IMR-90 (cell line): ENCODE measurements at regions not wholly inside any gene's neighbourhood (a gene's known extent, or its start where the extent isn't known, plus 50 kb on each side); places are given as distances from the start of the nearest gene placed in this dataset.

Source experiments
- ATAC-seq: fragments of 200-7000 bp; cut with Tn5 transposase; 2 replicates; pipeline ENCODE4 v1.9.1; 2020; ENCODE audit warnings: low read depth, mild to moderate bottlenecking, moderate library complexity
- BruUV-seq: library from RNA; stranded (reverse); fragments of 400-500 nt; replicated peaks from 2 replicates; lab custom pipeline; 2021; lab: Mats Ljungman, UMichigan
- CTCF ChIA-PET: fragments of 300-600 bp; formaldehyde crosslinking; extraction: SDS; loops from one replicate; lab custom pipeline; 2021; ENCODE audit warnings: antibody characterized with exemption; lab: Yijun Ruan, JAX
- POLR2A ChIA-PET: fragments of 300-600 bp; sonication (Branson Sonifier 250); formaldehyde crosslinking; loops from one replicate; lab custom pipeline; 2022; ENCODE audit warnings: antibody characterized with exemption; ENCODE audit not compliant: unreplicated experiment; lab: Charles Lee
- DNase-seq: peaks from one replicate; pipeline ENCODE4 v3.0.0; 2013
- H2AFZ ChIP-seq: replicated peaks from 2 replicates; pipeline ENCODE3; 2013; ENCODE audit warnings: low read length, mild to moderate bottlenecking; ENCODE audit not compliant: poor library complexity
- H2AK5ac ChIP-seq: 2 replicates; pipeline ENCODE4 v1.6.1; 2013; ENCODE audit warnings: low read depth, low read length, inconsistent platforms
- H2AK9ac ChIP-seq: replicated peaks from 2 replicates; pipeline ENCODE3; 2013; ENCODE audit warnings: mild to moderate bottlenecking, low read depth, low read length, moderate library complexity; ENCODE audit not compliant: poor library complexity
- H2BK120ac ChIP-seq: 2 replicates; pipeline ENCODE4 v1.6.1; 2013; ENCODE audit warnings: low read depth, low read length, inconsistent platforms
- H2BK15ac ChIP-seq: 3 replicates; pipeline ENCODE4 v1.6.1; 2013; ENCODE audit warnings: low read depth, low read length, inconsistent platforms
- H2BK20ac ChIP-seq: 2 replicates; pipeline ENCODE4 v1.6.1; 2013; ENCODE audit warnings: low read depth, mild to moderate bottlenecking, inconsistent platforms, low read length, moderate library complexity
- H2BK5ac ChIP-seq: 2 replicates; pipeline ENCODE4 v1.6.1; 2013; ENCODE audit warnings: mild to moderate bottlenecking, low read depth, low read length, inconsistent platforms; ENCODE audit not compliant: poor library complexity, severe bottlenecking
- H3K14ac ChIP-seq: replicated peaks from 2 replicates; pipeline ENCODE4 v1.6.1; 2013; ENCODE audit warnings: low read depth, low read length, inconsistent platforms
- H3K18ac ChIP-seq: 2 replicates; pipeline ENCODE4 v1.6.1; 2013; ENCODE audit warnings: low read depth, low read length, control low read depth
- H3K23ac ChIP-seq: 2 replicates; pipeline ENCODE4 v1.6.1; 2013; ENCODE audit warnings: low read depth, low read length, inconsistent platforms
- H3K27ac ChIP-seq: 2 replicates; pipeline ENCODE4 v1.5.1; 2013; ENCODE audit warnings: mild to moderate bottlenecking, control low read depth, low read length; ENCODE audit not compliant: insufficient read depth
- H3K27me3 ChIP-seq: 2 replicates; pipeline ENCODE4 v1.6.1; 2013; ENCODE audit warnings: low read length; ENCODE audit not compliant: control insufficient read depth, insufficient read depth
- H3K36me3 ChIP-seq: 2 replicates; pipeline ENCODE4 v1.6.1; 2013; ENCODE audit warnings: low read length, mixed read lengths; ENCODE audit not compliant: control insufficient read depth, insufficient read depth
- H3K4ac ChIP-seq: 2 replicates; pipeline ENCODE4 v1.6.1; 2013; ENCODE audit warnings: low read depth, low read length, inconsistent platforms
- H3K4me1 ChIP-seq: 2 replicates; pipeline ENCODE4 v1.6.1; 2013; ENCODE audit warnings: low read length, mixed read lengths; ENCODE audit not compliant: control insufficient read depth, insufficient read depth
- H3K4me2 ChIP-seq: 2 replicates; pipeline ENCODE4 v1.6.1; 2013; ENCODE audit warnings: low read depth, mild to moderate bottlenecking, control low read depth, low read length, moderate library complexity
- H3K4me3 ChIP-seq: 2 replicates; pipeline ENCODE4 v1.5.1; 2013; ENCODE audit warnings: low read depth, mild to moderate bottlenecking, control low read depth, low read length, moderate library complexity; ENCODE audit not compliant: insufficient read depth
- H3K56ac ChIP-seq: 2 replicates; pipeline ENCODE4 v1.6.1; 2013; ENCODE audit warnings: low read length, inconsistent platforms; ENCODE audit not compliant: insufficient read depth; ENCODE audit errors: extremely low read depth
- H3K79me1 ChIP-seq, 2 experiments: 2 replicates each; pipeline ENCODE4 v1.6.1; 2013; ENCODE audit warnings: low read length in 2 of 2, inconsistent platforms in 1 of 2, low read depth in 1 of 2
- H3K9ac ChIP-seq: 2 replicates; pipeline ENCODE4 v1.6.1; 2013; ENCODE audit warnings: low read depth, low read length, control low read depth
- H3K9me1 ChIP-seq: 2 replicates; pipeline ENCODE4 v1.6.1; 2013; ENCODE audit warnings: low read length, inconsistent platforms; ENCODE audit not compliant: insufficient read depth
- H3K9me3 ChIP-seq: 2 replicates; pipeline ENCODE4 v1.6.1; 2013; ENCODE audit warnings: low read length; ENCODE audit not compliant: control insufficient read depth, insufficient read depth
- H4K20me1 ChIP-seq: 2 replicates; pipeline ENCODE4 v1.6.1; 2013; ENCODE audit warnings: low read length, inconsistent platforms; ENCODE audit not compliant: insufficient read depth
- H4K5ac ChIP-seq: 2 replicates; pipeline ENCODE4 v1.6.1; 2013; ENCODE audit warnings: mild to moderate bottlenecking, low read depth, low read length, control low read depth
- H4K8ac ChIP-seq, 2 experiments: 2 replicates each; pipeline ENCODE4 v1.6.1; 2013; ENCODE audit warnings: low read depth in 2 of 2, low read length in 2 of 2, control low read depth in 1 of 2, inconsistent platforms in 1 of 2
- H4K91ac ChIP-seq: 2 replicates; pipeline ENCODE4 v1.6.1; 2013; ENCODE audit warnings: low read depth, low read length, inconsistent platforms; ENCODE audit not compliant: insufficient read depth
- BHLHE40 ChIP-seq: fragments of 150-350 bp; IDR thresholded peaks from 2 replicates; pipeline ENCODE4 v1.6.1; 2016; ENCODE audit warnings: mild to moderate bottlenecking, low read depth, low read length
- CTCF ChIP-seq: conservative IDR thresholded peaks from 2 replicates; pipeline ENCODE4 v1.5.1; 2012; ENCODE audit warnings: mild to moderate bottlenecking, low read depth, low read length, improper control_type of control experiment
- MAZ ChIP-seq: IDR thresholded peaks from 2 replicates; pipeline ENCODE4 v1.6.1; 2012; ENCODE audit warnings: low read depth, mild to moderate bottlenecking, low read length, improper control_type of control experiment, moderate library complexity, borderline replicate concordance
- NFE2L2 ChIP-seq: fragments of 150-350 bp; IDR thresholded peaks from 2 replicates; pipeline ENCODE4 v1.6.1; 2016; ENCODE audit warnings: low read depth, mild to moderate bottlenecking, low read length
- RCOR1 ChIP-seq: IDR thresholded peaks from 2 replicates; pipeline ENCODE4 v1.6.1; 2012; ENCODE audit warnings: mild to moderate bottlenecking, low read length, improper control_type of control experiment; ENCODE audit not compliant: insufficient replicate concordance
- SMC3 ChIP-seq: fragments of 150-350 bp; IDR thresholded peaks from 2 replicates; pipeline ENCODE4 v1.6.1; 2016; ENCODE audit warnings: low read depth, mild to moderate bottlenecking, antibody characterized with exemption, low read length, moderate library complexity
- WGBS, 2 experiments: methylation state at CpG; one replicate each; pipeline versions ENCODE4 v1.1.5 to v1.1.7; 2013; ENCODE audit warnings: missing lambda C conversion rate in 2 of 2; ENCODE audit not compliant: insufficient read length in 1 of 2; ENCODE audit errors: extremely low coverage in 2 of 2; 5-methylcytosine and 5-hydroxymethylcytosine counted together
- dilution Hi-C: fragments of 300-500 bp; cut with HindIII; formaldehyde crosslinking; loops from one replicate; pipeline ENCODE4 v1.14.3; 2018; ENCODE audit warnings: low sequenced_read_pairs; ENCODE audit not compliant: unreplicated experiment
- in situ Hi-C: fragments of 300-500 bp; cut with MboI; formaldehyde crosslinking; loops from 3 replicates; pipeline ENCODE4 v1.14.3; 2019; ENCODE audit warnings: low sequenced_read_pairs, inconsistent platforms, mixed read lengths
- intact Hi-C: fragments of 100-400 bp; cut with micrococcal nuclease; formaldehyde crosslinking; loops from 2 replicates; pipeline ENCODE4 v1.10.0; 2022

- no peak overlapping the region for H3K4ac ChIP-seq
- H2BK15ac ChIP-seq = no peak overlapping the region
- ATAC-seq (no peak), DNase-seq (no peak)
- CTCF ChIA-PET = no interaction called here
- no peak overlapping the region for H3K23ac ChIP-seq
- POLR2A ChIA-PET = no interaction called here
- H3K4me1 ChIP-seq = no peaks in the 10 kb centered on the region
- no peak overlapping the region for H2BK5ac ChIP-seq
- no peak overlapping the region for H3K56ac ChIP-seq
- no CpG with 5 or more reads among the region's 1 CpG for WGBS, 2 experiments
- H3K4me3 ChIP-seq = no peak overlapping the region
- H3K27ac ChIP-seq = no peak overlapping the region
- H4K5ac ChIP-seq = no peak overlapping the region
- H2AK5ac ChIP-seq = no peak overlapping the region
- no peak for TF ChIP-seq NFE2L2
- no peak for TF ChIP-seq MAZ
- TF ChIP-seq BHLHE40 = no peak
- TF ChIP-seq CTCF = no peak
- TF ChIP-seq RCOR1 = no peak
- no peak for TF ChIP-seq SMC3
- H4K20me1 ChIP-seq = no peaks in the 10 kb centered on the region
- no peak overlapping the region for H2AK9ac ChIP-seq
- H3K9me3 ChIP-seq = no peaks in the 10 kb centered on the region
- H2AFZ ChIP-seq = no peak overlapping the region
- no peaks in the 10 kb centered on the region for H3K36me3 ChIP-seq
- H3K9me1 ChIP-seq = no peaks in the 10 kb centered on the region
- peaks cover 36% of the 10 kb centered on the region for H3K27me3 ChIP-seq
- H3K14ac ChIP-seq = no peak overlapping the region
- H2BK120ac ChIP-seq = no peak overlapping the region
- dilution Hi-C loops = no loop called here
- intact Hi-C loops = no loop called here
- no peak overlapping the region for H2BK20ac ChIP-seq
- H3K79me1 ChIP-seq = no peaks in the 10 kb centered on the region
- no peak overlapping the region for H3K9ac ChIP-seq
- no peak overlapping the region for H4K91ac ChIP-seq
- H4K8ac ChIP-seq = no peak overlapping the region
- no peak overlapping the region for H3K18ac ChIP-seq
- H3K4me2 ChIP-seq = no peak overlapping the region
- BruUV-seq = no TSS peak
- in situ Hi-C loops = no loop called here
Observed at GRCh38 chr2:236991874-236992273, 93.8 kb upstream of the COPS8 start.
